HepG2 (cell line): ENCODE measurements at regions not wholly inside any gene's neighbourhood (a gene's known extent, or its start where the extent isn't known, plus 50 kb on each side); places are given as distances from the start of the nearest gene placed in this dataset.

Experiments
- ATAC-seq: fragments of 200-7000 bp; cut with Tn5 transposase; 3 replicates; pipeline ENCODE4 v1.9.1; 2020; ENCODE audit warnings: mild to moderate bottlenecking, moderate library complexity
- BruUV-seq: library from RNA; stranded (reverse); fragments of 400-500 nt; replicated peaks from 2 replicates; lab custom pipeline; 2021; lab: Mats Ljungman, UMichigan
- CTCF ChIA-PET: fragments of 300-600 bp; formaldehyde crosslinking; extraction: SDS; loops from one replicate; lab custom pipeline; 2021; ENCODE audit warnings: low total read pairs, inconsistent platforms, low intra/inter-chr PET ratio; lab: Yijun Ruan, JAX
- POLR2A ChIA-PET: fragments of 350-600 bp; sonication (Branson Sonifier 250); formaldehyde crosslinking; loops from one replicate; lab custom pipeline; 2020; ENCODE audit warnings: antibody characterized with exemption, inconsistent platforms; lab: Yijun Ruan, JAX
- DNase-seq: peaks from one replicate; pipeline ENCODE4 v3.0.0-alpha.2; 2015; ENCODE audit warnings: low spot score
- FAIRE-seq: peaks from 3 replicates; lab custom pipeline; 2011; peaks lifted over from hg19 to GRCh38; lab: Jason Lieb, UNC
- H2AFZ ChIP-seq: one replicate; pipeline ENCODE4 v1.6.1; 2011; ENCODE audit warnings: low read length, inconsistent platforms
- H3K27ac ChIP-seq: fragments of 300-600 bp; 3 replicates; pipeline ENCODE4 v1.8.0; 2011; ENCODE audit warnings: mixed run types, mild to moderate bottlenecking, mixed read lengths, low read length, inconsistent platforms; ENCODE audit not compliant: insufficient read depth; ENCODE audit errors: extremely low read length
- H3K27me3 ChIP-seq, 2 experiments: fragments of 200-600 bp in 1 of 2; 2 replicates in 1 of 2; 3 replicates in 1 of 2; pipeline versions ENCODE4 v1.6.0 to v1.8.0; 2011; ENCODE audit warnings: low read length in 2 of 2, mild to moderate bottlenecking in 2 of 2, moderate library complexity in 2 of 2, inconsistent platforms in 1 of 2; ENCODE audit not compliant: insufficient read depth in 2 of 2, control insufficient read depth in 1 of 2
- H3K36me3 ChIP-seq, 2 experiments: fragments of 200-600 bp in 1 of 2; replicated peaks in 1 of 2; 2 replicates in 1 of 2; 3 replicates in 1 of 2; pipeline versions ENCODE4 v1.5.1 to v1.8.0; 2011; ENCODE audit warnings: low read length in 2 of 2, inconsistent platforms in 1 of 2; ENCODE audit not compliant: insufficient read depth in 2 of 2, control insufficient read depth in 1 of 2
- H3K4me1 ChIP-seq: 2 replicates; pipeline ENCODE4 v1.5.1; 2012; ENCODE audit warnings: low read length, inconsistent platforms; ENCODE audit not compliant: insufficient read depth
- H3K4me2 ChIP-seq: 2 replicates; pipeline ENCODE4 v1.6.0; 2011; ENCODE audit warnings: low read depth, low read length, inconsistent platforms
- H3K4me3 ChIP-seq, 3 experiments: fragments of 200-600 bp in 1 of 3; sonication (generic), shearing (Covaris generic) in 1 of 3; replicated peaks in 1 of 3; 2 replicates each; pipeline ENCODE4 v1.5.1; 2011 to 2016; ENCODE audit warnings: low read length in 3 of 3, inconsistent platforms in 2 of 3, low read depth in 2 of 3, mild to moderate bottlenecking in 2 of 3, control low read depth in 1 of 3, mixed read lengths in 1 of 3; ENCODE audit not compliant: insufficient read depth in 1 of 3
- H3K79me2 ChIP-seq: one replicate; pipeline ENCODE4 v1.6.1; 2011; ENCODE audit warnings: low read length, inconsistent platforms; ENCODE audit not compliant: insufficient read depth
- H3K9ac ChIP-seq: 2 replicates; pipeline ENCODE4 v1.6.0; 2011; ENCODE audit warnings: mild to moderate bottlenecking, low read depth, low read length, inconsistent platforms; ENCODE audit not compliant: insufficient read depth
- H3K9me3 ChIP-seq: 2 replicates; pipeline ENCODE4 v1.5.1; 2012; ENCODE audit warnings: mild to moderate bottlenecking, low read length
- H4K20me1 ChIP-seq: 2 replicates; pipeline ENCODE4 v1.6.0; 2011; ENCODE audit warnings: inconsistent platforms, mild to moderate bottlenecking, low read length, moderate library complexity; ENCODE audit not compliant: insufficient read depth
- AHR ChIP-seq: IDR thresholded peaks from 2 replicates; pipeline ENCODE4 v1.6.1; 2018; ENCODE audit warnings: missing genetic modification reagents, missing compliant biosample characterization
- GABPA ChIP-seq, 2 experiments: IDR thresholded peaks; 2 replicates each; pipeline ENCODE4 v1.6.1; 2011 to 2016; ENCODE audit warnings: low read depth in 2 of 2, low read length in 1 of 2, missing biosample characterization in 1 of 2, missing genetic modification characterization in 1 of 2
- HOXD1 ChIP-seq: sonication (generic); formaldehyde crosslinking; IDR thresholded peaks from 2 replicates; pipeline ENCODE4 v1.5.0; 2020; ENCODE audit warnings: missing genetic modification reagents
- MED8 ChIP-seq: sonication (generic); formaldehyde crosslinking; IDR thresholded peaks from 2 replicates; pipeline ENCODE4 v1.8.1; 2023; ENCODE audit warnings: mild to moderate bottlenecking, missing genetic modification reagents; ENCODE audit not compliant: insufficient replicate concordance
- MYC ChIP-seq: sonication (generic); formaldehyde crosslinking; IDR thresholded peaks from 2 replicates; pipeline ENCODE4 v1.9.0; 2021; ENCODE audit warnings: missing genetic modification reagents, borderline replicate concordance
- ZNF335 ChIP-seq: sonication (generic); formaldehyde crosslinking; IDR thresholded peaks from 2 replicates; pipeline ENCODE4 v1.4.0; 2020; ENCODE audit warnings: missing genetic modification reagents
- ZNF383 ChIP-seq: sonication (generic); formaldehyde crosslinking; IDR thresholded peaks from 2 replicates; pipeline ENCODE4 v1.4.0; 2020; ENCODE audit warnings: missing genetic modification reagents, mild to moderate bottlenecking, borderline replicate concordance
- ZNF451 ChIP-seq: sonication (generic); formaldehyde crosslinking; IDR thresholded peaks from 2 replicates; pipeline ENCODE4 v1.5.0; 2020; ENCODE audit warnings: mild to moderate bottlenecking, missing genetic modification reagents
- WGBS: methylation state at CpG from one replicate; pipeline ENCODE4 v1.1.6; 2017; ENCODE audit warnings: low lambda C conversion rate; 5-methylcytosine and 5-hydroxymethylcytosine counted together
- in situ Hi-C: cut with HindIII; loops from 2 replicates; pipeline ENCODE4 v1.10.0; 2017; ENCODE audit warnings: low pct_unique_long_range_greater_than_20kb; ENCODE audit not compliant: extremely low pct_ligation_motif_present
- intact Hi-C: fragments of 100-400 bp; cut with micrococcal nuclease; formaldehyde crosslinking; loops from one replicate; pipeline ENCODE4 v1.10.0; 2022; ENCODE audit not compliant: unreplicated experiment
- TF ChIP-seq, protein P1 (sequence below): fragments of 450-650 bp; IDR thresholded peaks from 2 replicates; pipeline ENCODE4 v1.6.1; 2017; ENCODE audit warnings: mild to moderate bottlenecking
- TF ChIP-seq, protein P2 (sequence below): sonication (generic); formaldehyde crosslinking; IDR thresholded peaks from 2 replicates; pipeline ENCODE4 v1.4.0; 2020; ENCODE audit warnings: missing genetic modification reagents
- TF ChIP-seq, protein P3 (sequence below): sonication (generic); formaldehyde crosslinking; IDR thresholded peaks from 2 replicates; pipeline ENCODE4 v1.5.1; 2020; ENCODE audit warnings: missing genetic modification reagents, mild to moderate bottlenecking, borderline replicate concordance
- TF ChIP-seq, protein P4 (sequence below): sonication (generic); formaldehyde crosslinking; IDR thresholded peaks from 2 replicates; pipeline ENCODE4 v1.5.1; 2020; ENCODE audit warnings: mild to moderate bottlenecking, missing genetic modification reagents, moderate library complexity

DNA sequence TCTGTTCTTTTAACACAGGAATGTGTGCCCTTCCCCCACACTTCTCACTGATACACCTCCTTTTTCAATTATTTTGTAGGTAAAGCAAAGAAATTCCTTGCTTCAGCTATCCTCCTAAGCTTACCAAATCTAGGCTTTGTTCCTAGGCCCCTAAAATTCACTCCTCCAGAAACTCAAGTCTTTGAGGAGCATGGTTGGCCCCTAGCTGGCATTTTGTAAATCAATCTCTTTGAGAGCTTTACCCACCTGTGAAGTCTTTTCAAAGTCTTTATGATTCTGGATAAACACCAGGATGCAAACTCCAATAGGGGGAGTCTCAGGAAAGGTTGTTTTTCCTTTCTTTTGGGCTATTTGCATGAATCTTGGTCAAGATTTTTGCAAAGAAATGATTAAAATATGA lies 82.9 kb upstream of the ZNF644 start (continued):
- TF ChIP-seq, protein P1, sequence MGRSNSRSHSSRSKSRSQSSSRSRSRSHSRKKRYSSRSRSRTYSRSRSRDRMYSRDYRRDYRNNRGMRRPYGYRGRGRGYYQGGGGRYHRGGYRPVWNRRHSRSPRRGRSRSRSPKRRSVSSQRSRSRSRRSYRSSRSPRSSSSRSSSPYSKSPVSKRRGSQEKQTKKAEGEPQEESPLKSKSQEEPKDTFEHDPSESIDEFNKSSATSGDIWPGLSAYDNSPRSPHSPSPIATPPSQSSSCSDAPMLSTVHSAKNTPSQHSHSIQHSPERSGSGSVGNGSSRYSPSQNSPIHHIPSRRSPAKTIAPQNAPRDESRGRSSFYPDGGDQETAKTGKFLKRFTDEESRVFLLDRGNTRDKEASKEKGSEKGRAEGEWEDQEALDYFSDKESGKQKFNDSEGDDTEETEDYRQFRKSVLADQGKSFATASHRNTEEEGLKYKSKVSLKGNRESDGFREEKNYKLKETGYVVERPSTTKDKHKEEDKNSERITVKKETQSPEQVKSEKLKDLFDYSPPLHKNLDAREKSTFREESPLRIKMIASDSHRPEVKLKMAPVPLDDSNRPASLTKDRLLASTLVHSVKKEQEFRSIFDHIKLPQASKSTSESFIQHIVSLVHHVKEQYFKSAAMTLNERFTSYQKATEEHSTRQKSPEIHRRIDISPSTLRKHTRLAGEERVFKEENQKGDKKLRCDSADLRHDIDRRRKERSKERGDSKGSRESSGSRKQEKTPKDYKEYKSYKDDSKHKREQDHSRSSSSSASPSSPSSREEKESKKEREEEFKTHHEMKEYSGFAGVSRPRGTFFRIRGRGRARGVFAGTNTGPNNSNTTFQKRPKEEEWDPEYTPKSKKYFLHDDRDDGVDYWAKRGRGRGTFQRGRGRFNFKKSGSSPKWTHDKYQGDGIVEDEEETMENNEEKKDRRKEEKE = no peak

DNA sequence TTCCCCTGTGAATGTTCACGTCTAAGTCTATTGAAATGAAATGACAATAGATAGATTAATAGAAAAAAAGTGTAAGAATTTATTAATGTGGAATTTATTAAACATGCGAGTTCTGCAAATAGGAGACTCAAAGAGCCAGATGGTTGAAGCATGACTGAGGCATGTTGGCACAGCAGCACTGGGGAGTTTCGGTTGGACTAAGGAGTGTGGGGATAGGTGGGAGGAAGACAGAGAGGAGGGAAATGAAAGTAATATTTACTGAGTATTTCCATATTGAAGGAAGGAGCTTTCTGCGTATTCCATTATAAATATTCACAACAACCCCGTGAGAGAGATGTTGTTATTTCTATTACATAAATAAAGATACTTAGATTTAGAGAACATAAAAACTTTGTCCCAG lies 79.5 kb upstream of the ZNF644 start:
- Histone ChIP-seq H2AFZ (no peak overlapping the region), H3K79me2 (no peaks in the 10 kb centered on the region), H3K27ac (no peak overlapping the region), H4K20me1 (no peaks in the 10 kb centered on the region), H3K27me3 (no peaks in the 10 kb centered on the region)
- ATAC-seq = no peak
- WGBS = 38% methylated on average over 5 of the region's 5 CpGs
- TF ChIP-seq GABPA (IDR thresholded peaks at IDR 0.05; ENCODE audit: low read depth, low read length) = no peak
- TF ChIP-seq GABPA (CRISPR knock-in tag; IDR thresholded peaks at IDR 0.05; ENCODE audit: low read depth) = no peak
- TF ChIP-seq ZNF335 = no peak
- TF ChIP-seq HOXD1 (CRISPR knock-in tag) = no peak
- no peak for TF ChIP-seq ZNF383
- no peak for TF ChIP-seq MYC
- no peak for TF ChIP-seq ZNF451
- TF ChIP-seq MED8 (CRISPR knock-in tag) = no peak
- TF ChIP-seq, protein P2, sequence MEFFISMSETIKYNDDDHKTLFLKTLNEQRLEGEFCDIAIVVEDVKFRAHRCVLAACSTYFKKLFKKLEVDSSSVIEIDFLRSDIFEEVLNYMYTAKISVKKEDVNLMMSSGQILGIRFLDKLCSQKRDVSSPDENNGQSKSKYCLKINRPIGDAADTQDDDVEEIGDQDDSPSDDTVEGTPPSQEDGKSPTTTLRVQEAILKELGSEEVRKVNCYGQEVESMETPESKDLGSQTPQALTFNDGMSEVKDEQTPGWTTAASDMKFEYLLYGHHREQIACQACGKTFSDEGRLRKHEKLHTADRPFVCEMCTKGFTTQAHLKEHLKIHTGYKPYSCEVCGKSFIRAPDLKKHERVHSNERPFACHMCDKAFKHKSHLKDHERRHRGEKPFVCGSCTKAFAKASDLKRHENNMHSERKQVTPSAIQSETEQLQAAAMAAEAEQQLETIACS = no peak
- TF ChIP-seq, protein P3, sequence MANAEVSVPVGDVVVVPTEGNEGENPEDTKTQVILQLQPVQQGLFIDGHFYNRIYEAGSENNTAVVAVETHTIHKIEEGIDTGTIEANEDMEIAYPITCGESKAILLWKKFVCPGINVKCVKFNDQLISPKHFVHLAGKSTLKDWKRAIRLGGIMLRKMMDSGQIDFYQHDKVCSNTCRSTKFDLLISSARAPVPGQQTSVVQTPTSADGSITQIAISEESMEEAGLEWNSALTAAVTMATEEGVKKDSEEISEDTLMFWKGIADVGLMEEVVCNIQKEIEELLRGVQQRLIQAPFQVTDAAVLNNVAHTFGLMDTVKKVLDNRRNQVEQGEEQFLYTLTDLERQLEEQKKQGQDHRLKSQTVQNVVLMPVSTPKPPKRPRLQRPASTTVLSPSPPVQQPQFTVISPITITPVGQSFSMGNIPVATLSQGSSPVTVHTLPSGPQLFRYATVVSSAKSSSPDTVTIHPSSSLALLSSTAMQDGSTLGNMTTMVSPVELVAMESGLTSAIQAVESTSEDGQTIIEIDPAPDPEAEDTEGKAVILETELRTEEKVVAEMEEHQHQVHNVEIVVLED = no peak
- TF ChIP-seq AHR (CRISPR knock-in tag) = no peak
- TF ChIP-seq, protein P4, sequence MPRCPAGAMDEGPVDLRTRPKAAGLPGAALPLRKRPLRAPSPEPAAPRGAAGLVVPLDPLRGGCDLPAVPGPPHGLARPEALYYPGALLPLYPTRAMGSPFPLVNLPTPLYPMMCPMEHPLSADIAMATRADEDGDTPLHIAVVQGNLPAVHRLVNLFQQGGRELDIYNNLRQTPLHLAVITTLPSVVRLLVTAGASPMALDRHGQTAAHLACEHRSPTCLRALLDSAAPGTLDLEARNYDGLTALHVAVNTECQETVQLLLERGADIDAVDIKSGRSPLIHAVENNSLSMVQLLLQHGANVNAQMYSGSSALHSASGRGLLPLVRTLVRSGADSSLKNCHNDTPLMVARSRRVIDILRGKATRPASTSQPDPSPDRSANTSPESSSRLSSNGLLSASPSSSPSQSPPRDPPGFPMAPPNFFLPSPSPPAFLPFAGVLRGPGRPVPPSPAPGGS (CRISPR knock-in tag) = no peak
- TF ChIP-seq, all 625 proteins: peak for 0
- in situ Hi-C loops = no loop called here
- Histone ChIP-seq H3K4me1 (no peaks in the 10 kb centered on the region), H3K4me3 (no peak overlapping the region), H3K4me2 (no peak overlapping the region), H3K36me3 (no peaks in the 10 kb centered on the region), H3K9ac (no peak overlapping the region), H3K9me3 (no peaks in the 10 kb centered on the region)
- intact Hi-C loops = no loop called here
- POLR2A ChIA-PET = no interaction called here
- BruUV-seq = no TSS peak
- FAIRE-seq = no peak
- CTCF ChIA-PET = no interaction called here
- DNase-seq = no peak
